ENCODE measurements at regions not wholly inside any gene's neighbourhood (a gene's known extent, or its start where the extent isn't known, plus 50 kb on each side); places are given as distances from the start of the nearest gene placed in this dataset.

GRCh38 chr4:100674976-100675375 is 157.2 kb upstream of the EMCN start:
- TF ChIP-seq CTCF (IDR thresholded peaks at IDR 0.05; ENCODE audit: low read depth, low read length) (no peak), POLR2A (IDR thresholded peaks at IDR 0.05; ENCODE audit: extremely low read depth, insufficient read length) (no peak)
